ENCODE measurements at regions not wholly inside any gene's neighbourhood (a gene's known extent, or its start where the extent isn't known, plus 50 kb on each side); places are given as distances from the start of the nearest gene placed in this dataset.
"Not testable (repeated sequence)": the region's sequence is repeated elsewhere in the genome, so short reads cannot be mapped to it uniquely, and the experiment has no call there.

GRCh38 chr3:125915437-125915787 is 53.6 kb upstream of the ROPN1B start:
- TF ChIP-seq, protein P1, sequence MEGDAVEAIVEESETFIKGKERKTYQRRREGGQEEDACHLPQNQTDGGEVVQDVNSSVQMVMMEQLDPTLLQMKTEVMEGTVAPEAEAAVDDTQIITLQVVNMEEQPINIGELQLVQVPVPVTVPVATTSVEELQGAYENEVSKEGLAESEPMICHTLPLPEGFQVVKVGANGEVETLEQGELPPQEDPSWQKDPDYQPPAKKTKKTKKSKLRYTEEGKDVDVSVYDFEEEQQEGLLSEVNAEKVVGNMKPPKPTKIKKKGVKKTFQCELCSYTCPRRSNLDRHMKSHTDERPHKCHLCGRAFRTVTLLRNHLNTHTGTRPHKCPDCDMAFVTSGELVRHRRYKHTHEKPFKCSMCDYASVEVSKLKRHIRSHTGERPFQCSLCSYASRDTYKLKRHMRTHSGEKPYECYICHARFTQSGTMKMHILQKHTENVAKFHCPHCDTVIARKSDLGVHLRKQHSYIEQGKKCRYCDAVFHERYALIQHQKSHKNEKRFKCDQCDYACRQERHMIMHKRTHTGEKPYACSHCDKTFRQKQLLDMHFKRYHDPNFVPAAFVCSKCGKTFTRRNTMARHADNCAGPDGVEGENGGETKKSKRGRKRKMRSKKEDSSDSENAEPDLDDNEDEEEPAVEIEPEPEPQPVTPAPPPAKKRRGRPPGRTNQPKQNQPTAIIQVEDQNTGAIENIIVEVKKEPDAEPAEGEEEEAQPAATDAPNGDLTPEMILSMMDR (IDR thresholded peaks at IDR 0.05): not testable (repeated sequence)
- not testable (repeated sequence) for TF ChIP-seq POLR2AphosphoS5 (IDR thresholded peaks at IDR 0.05)
